Brain microvascular endothelial cell (primary cell): ENCODE measurements at regions not wholly inside any gene's neighbourhood (a gene's known extent, or its start where the extent isn't known, plus 50 kb on each side); places are given as distances from the start of the nearest gene placed in this dataset.

Source experiments
- DNase-seq: peaks from one replicate; pipeline ENCODE4 v3.0.0-alpha.2; 2020
- H3K27ac ChIP-seq: fragments of 250-450 bp; sonication (Bioruptor Pico); 2 replicates; pipeline ENCODE4 v1.5.1; 2020; ENCODE audit warnings: mild to moderate bottlenecking, moderate library complexity
- H3K27me3 ChIP-seq: fragments of 250-450 bp; sonication (Bioruptor Pico); replicated peaks from 2 replicates; pipeline ENCODE4 v1.5.1; 2020; ENCODE audit warnings: mild to moderate bottlenecking
- H3K36me3 ChIP-seq: fragments of 250-450 bp; sonication (Bioruptor Pico); replicated peaks from 2 replicates; pipeline ENCODE4 v1.5.1; 2020; ENCODE audit warnings: mild to moderate bottlenecking
- H3K4me3 ChIP-seq: 2 replicates; pipeline ENCODE4 v1.5.1; 2011; ENCODE audit warnings: low read depth, mild to moderate bottlenecking, control low read depth, low read length, moderate library complexity
- in situ Hi-C: cut with HindIII; loops from 2 replicates; pipeline ENCODE4 v1.10.0; 2017; ENCODE audit warnings: low sequenced_read_pairs, low pct_ligation_motif_present
- TF ChIP-seq, protein P1 (sequence below): IDR thresholded peaks from 2 replicates; pipeline ENCODE4 v1.5.1; 2011; ENCODE audit warnings: low read depth, mild to moderate bottlenecking, moderate library complexity, low read length, control low read depth, inconsistent platforms; ENCODE audit errors: missing control alignments

DNA sequence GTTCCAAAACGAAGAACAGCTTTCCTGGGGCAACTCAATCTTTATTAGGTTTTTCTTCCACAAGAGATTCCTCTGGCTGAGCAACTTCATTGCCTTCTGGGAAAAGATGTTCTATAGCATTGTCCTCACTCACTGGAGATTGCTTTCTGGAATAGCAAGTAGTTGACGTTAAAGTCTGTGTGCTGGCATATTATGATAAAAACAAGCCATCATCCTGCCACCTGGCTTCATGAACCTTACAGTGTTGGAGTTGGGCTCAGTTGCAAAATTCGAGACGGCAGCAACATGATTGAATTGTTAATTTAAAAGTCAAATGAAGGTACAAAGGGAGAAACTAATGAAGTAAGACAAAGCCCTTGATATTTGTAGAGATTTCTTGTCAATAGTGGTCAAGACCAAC is 140.5 kb upstream of the PEX5L start:
- DNase-seq: no peak
- no peaks in the 10 kb centered on the region for H3K27me3 ChIP-seq
- H3K4me3 ChIP-seq: no peak overlapping the region
- H3K36me3 ChIP-seq: no peaks in the 10 kb centered on the region
- TF ChIP-seq, protein P1, sequence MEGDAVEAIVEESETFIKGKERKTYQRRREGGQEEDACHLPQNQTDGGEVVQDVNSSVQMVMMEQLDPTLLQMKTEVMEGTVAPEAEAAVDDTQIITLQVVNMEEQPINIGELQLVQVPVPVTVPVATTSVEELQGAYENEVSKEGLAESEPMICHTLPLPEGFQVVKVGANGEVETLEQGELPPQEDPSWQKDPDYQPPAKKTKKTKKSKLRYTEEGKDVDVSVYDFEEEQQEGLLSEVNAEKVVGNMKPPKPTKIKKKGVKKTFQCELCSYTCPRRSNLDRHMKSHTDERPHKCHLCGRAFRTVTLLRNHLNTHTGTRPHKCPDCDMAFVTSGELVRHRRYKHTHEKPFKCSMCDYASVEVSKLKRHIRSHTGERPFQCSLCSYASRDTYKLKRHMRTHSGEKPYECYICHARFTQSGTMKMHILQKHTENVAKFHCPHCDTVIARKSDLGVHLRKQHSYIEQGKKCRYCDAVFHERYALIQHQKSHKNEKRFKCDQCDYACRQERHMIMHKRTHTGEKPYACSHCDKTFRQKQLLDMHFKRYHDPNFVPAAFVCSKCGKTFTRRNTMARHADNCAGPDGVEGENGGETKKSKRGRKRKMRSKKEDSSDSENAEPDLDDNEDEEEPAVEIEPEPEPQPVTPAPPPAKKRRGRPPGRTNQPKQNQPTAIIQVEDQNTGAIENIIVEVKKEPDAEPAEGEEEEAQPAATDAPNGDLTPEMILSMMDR: no peak
- H3K27ac ChIP-seq: no peak overlapping the region
- in situ Hi-C loops: no loop called here

DNA sequence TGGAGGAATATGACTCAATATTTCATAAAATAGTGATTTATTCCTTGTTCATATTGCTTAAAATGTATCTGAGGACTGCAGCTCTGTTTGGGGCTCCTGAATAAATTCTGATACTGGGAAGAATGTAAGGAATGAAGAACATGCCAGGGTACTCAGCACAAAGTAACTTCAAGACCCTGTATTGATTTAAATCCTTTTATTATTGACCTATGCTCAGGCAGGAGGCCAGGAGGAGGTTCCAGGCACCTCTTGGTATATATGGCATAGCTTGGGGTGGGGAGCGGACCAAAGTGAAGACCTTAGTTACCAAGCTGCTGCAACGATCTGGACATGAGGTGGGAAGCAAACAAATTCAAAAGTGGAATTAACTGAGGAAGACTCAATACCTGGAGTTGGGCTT is 142.8 kb upstream of the PEX5L start:
- Histone ChIP-seq H3K36me3 (no peaks in the 10 kb centered on the region), H3K27me3 (no peaks in the 10 kb centered on the region), H3K27ac (no peak overlapping the region), H3K4me3 (no peak overlapping the region)
- TF ChIP-seq, protein P1: no peak
- in situ Hi-C loops: no loop called here
- no peak for DNase-seq

DNA sequence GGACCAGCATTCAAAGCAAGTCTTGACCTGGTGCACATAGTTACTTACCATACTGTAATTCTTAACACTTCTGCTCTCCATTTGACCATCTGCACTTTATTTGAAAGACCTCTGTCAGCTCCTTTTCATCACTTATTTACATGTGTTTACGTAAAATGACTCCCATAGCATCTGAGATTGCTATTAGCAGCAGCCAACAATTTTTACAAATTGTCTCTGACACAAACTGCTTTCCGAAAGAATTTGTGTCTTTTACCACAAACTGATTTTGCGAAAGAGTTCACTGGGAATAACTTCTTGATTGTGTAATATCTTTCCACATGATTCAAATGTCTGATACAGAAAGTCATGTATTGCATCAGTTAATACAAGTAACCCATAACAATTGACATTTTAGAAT is 144.1 kb upstream of the PEX5L start:
- Histone ChIP-seq H3K36me3 (no peaks in the 10 kb centered on the region), H3K27ac (no peak overlapping the region), H3K27me3 (no peaks in the 10 kb centered on the region), H3K4me3 (no peak overlapping the region)
- TF ChIP-seq, protein P1: no peak
- DNase-seq: no peak
- in situ Hi-C loops: no loop called here

DNA sequence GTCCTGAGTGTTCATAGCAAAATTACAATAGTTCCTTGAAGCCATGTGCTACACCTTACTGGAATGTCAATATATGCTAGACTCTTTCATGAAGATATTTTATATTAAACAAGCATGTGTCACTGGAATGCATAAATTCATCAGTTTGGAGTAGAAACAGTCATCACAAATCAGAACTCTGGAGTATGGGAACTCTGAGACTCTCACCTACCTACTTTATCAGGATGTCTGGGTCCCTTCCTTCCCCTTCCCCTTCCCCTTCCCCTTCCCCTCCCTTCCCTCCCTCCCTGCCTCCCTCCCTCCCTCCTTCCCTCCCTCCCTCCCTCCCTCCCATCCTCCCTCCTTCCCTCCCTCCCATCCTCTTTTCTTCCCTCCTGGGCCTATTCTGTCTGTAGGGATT is 144.7 kb upstream of the PEX5L start:
- Histone ChIP-seq H3K27ac (no peak overlapping the region), H3K4me3 (no peak overlapping the region), H3K27me3 (no peaks in the 10 kb centered on the region), H3K36me3 (no peaks in the 10 kb centered on the region)
- no peak for DNase-seq
- in situ Hi-C loops: no loop called here
- TF ChIP-seq, protein P1: no peak

- TF ChIP-seq, protein P1: no peak
- DNase-seq: no peak
- H3K4me3 ChIP-seq: no peak overlapping the region
- no peaks in the 10 kb centered on the region for H3K36me3 ChIP-seq
- H3K27me3 ChIP-seq: no peaks in the 10 kb centered on the region
- no peak overlapping the region for H3K27ac ChIP-seq
- in situ Hi-C loops: no loop called here
Observed at GRCh38 chr3:180183346-180183745, 146.6 kb upstream of the PEX5L start.

DNA sequence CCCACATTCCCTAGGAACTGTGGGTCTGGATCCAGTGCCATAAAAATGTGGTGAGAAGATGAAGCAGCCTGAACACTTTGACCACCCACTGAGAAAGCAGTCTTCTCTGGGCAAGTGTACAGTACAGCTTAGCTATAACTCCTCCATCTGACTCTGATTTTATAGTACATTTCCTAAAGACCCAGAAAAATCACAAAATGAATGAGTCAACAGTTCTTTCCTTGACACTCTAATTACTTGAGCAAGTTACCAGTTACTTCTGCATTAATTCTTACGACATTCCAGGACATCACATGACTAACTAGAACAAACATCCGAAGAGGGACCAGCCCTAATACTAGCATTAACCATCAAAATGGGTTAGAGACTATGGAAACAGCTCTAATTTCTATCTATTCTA is 148.1 kb upstream of the PEX5L start:
- in situ Hi-C loops: no loop called here
- no peaks in the 10 kb centered on the region for H3K27me3 ChIP-seq
- DNase-seq: no peak
- H3K4me3 ChIP-seq: no peak overlapping the region
- TF ChIP-seq, protein P1: no peak
- H3K27ac ChIP-seq: no peak overlapping the region
- no peaks in the 10 kb centered on the region for H3K36me3 ChIP-seq
